IPS DF 6.9 (cell line): ENCODE measurements at regions not wholly inside any gene's neighbourhood (a gene's known extent, or its start where the extent isn't known, plus 50 kb on each side); places are given as distances from the start of the nearest gene placed in this dataset.

ENCODE experiments used
- DNase-seq: peaks from one replicate; pipeline ENCODE4 v3.0.0-alpha.2; 2013; ENCODE audit warnings: low read depth, low spot score
- H3K27ac ChIP-seq: one replicate; pipeline ENCODE4 v1.5.1; 2013; ENCODE audit warnings: low read length, control low read depth
- H3K27me3 ChIP-seq: 2 replicates; pipeline ENCODE4 v1.6.1; 2013; ENCODE audit warnings: mild to moderate bottlenecking, low read length; ENCODE audit not compliant: control insufficient read depth, insufficient read depth
- H3K36me3 ChIP-seq: 2 replicates; pipeline ENCODE4 v1.6.1; 2013; ENCODE audit warnings: low read length; ENCODE audit not compliant: control insufficient read depth, insufficient read depth
- H3K4me1 ChIP-seq: 2 replicates; pipeline ENCODE4 v1.6.1; 2013; ENCODE audit warnings: low read length; ENCODE audit not compliant: control insufficient read depth, insufficient read depth
- H3K4me3 ChIP-seq: 2 replicates; pipeline ENCODE4 v1.5.1; 2013; ENCODE audit warnings: mild to moderate bottlenecking, low read length
- H3K9me3 ChIP-seq: 2 replicates; pipeline ENCODE4 v1.6.1; 2013; ENCODE audit warnings: low read length, inconsistent platforms; ENCODE audit not compliant: control insufficient read depth, insufficient read depth
- WGBS: extraction: QIAGEN DNeasy Blood & Tissue Kit; methylation state at CpG from one replicate; pipeline ENCODE4 v1.1.7; 2013; ENCODE audit warnings: mixed read lengths, missing lambda C conversion rate; ENCODE audit not compliant: insufficient read length, insufficient coverage; 5-methylcytosine and 5-hydroxymethylcytosine counted together

DNA sequence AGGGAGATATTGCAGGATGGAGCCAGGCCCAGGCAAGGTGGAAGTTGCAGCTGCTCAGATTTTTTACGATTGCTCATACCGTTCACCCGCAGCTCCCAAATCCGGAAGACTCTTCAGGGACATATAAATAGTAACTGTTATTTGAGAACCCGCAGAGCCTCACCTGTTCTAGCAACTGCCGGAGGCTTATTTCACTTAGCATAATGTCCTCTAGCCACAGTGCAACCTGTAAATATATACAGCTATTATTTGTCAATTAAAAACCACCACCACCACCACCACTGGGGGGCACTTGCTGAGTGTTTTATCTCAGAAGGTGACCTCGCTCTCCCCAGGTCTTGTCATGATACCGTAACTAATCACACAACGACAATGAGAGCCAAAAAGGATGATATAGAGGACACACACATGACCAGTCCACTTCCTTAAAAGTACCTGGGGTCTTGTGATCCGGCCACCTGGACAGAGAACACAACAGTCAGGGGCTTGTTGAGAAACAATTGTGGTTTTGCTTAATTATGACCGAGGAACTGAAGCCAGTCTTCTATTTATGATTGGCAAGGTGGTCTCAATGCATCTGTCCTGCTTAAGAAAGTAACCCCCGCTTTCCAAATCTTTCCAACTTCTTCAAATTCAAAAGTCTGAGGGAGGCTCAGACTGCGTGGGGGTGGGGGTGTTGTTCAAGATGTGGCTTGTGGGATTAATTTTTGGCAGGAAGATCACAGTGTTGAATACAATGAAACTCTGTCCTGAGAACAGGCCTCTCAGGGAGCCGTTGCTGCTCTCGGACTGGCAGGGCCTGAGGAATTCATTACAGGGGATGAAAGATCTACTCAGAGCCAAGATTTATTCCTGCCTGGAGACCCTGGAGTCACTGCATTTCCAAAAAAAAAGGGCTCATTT is 72.3 kb upstream of the PRNP start:
- Histone ChIP-seq H3K4me1 (no peaks in the 10 kb centered on the region), H3K27me3 (no peaks in the 10 kb centered on the region), H3K9me3 (no peaks in the 10 kb centered on the region), H3K36me3 (no peaks in the 10 kb centered on the region), H3K27ac (no peak overlapping the region), H3K4me3 (no peak overlapping the region)
- peak; percentile 35 for DNase-seq
- no CpG with 5 or more reads among the region's 15 CpGs for WGBS

DNA sequence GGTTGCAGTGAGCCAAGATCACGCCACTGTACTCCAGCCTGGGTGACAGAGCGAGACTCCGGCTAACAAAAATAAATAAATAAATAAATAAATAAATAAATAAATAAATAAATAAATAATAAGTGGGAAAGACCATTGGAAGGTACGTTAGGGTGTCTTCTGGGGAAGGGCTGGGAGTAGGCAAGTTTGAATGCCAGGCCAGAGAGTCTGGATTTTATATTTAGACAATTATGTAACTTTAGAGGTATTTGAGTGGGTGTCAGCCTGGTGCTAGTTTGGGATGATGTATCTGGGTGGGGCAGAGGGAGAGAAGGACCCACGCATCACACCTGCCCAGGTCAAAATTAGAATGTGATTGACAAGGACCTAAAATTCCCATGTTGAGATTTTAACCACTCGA is 73.1 kb upstream of the PRNP start:
- no peak for DNase-seq
- Histone ChIP-seq H3K27ac (no peak overlapping the region), H3K36me3 (no peaks in the 10 kb centered on the region), H3K4me1 (no peaks in the 10 kb centered on the region), H3K27me3 (no peaks in the 10 kb centered on the region), H3K4me3 (no peak overlapping the region), H3K9me3 (no peaks in the 10 kb centered on the region)
- WGBS, result no CpG with 5 or more reads among the region's 6 CpGs

DNA sequence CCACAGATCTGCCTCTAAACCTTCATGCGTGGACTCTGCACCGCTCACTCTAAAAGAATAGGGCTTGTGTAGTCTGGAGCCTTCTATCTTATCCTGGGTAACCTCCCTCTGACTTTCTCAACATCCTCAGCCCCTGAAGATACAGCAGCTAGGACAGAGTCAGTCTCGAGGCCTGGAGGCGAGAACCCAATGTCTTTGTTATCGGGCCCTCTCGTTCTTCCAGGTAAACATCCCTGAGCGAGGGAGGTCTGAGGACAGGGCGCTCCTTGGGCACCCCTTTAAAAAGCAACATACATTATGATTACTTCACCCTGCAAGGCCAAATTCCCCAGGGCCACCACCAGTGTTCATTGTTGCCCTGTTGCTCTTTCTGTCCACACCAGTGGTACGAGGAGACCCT is 75.4 kb upstream of the PRNP start:
- Histone ChIP-seq H3K4me3 (no peak overlapping the region), H3K4me1 (no peaks in the 10 kb centered on the region), H3K9me3 (no peaks in the 10 kb centered on the region), H3K36me3 (no peaks in the 10 kb centered on the region), H3K27ac (no peak overlapping the region), H3K27me3 (no peaks in the 10 kb centered on the region)
- no CpG with 5 or more reads among the region's 9 CpGs for WGBS
- DNase-seq, result no peak

DNA sequence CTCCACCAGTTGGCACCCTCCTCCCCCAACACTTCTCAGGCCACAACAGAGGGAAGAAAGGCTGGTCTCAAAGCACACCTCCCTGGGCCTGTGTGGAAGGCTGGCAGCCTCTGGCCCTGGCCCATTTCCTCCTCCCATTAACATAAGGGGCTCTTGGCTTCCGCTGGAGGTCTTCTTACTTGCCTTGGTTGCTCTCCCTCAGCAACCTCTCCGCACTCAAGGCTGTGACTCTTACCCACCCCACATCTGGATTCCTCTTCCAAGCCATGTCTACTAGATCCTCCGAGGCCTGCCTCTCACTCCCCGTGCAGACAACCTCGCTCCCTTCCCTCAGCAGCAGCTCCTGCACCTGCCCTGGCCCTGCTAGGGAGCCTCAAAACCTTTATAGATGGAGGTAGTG is 76.7 kb upstream of the PRNP start:
- H3K36me3 ChIP-seq, result no peaks in the 10 kb centered on the region
- H3K4me3 ChIP-seq, result no peak overlapping the region
- no peaks in the 10 kb centered on the region for H3K9me3 ChIP-seq
- no peaks in the 10 kb centered on the region for H3K4me1 ChIP-seq
- DNase-seq, result no peak
- WGBS, result no CpG with 5 or more reads among the region's 5 CpGs
- no peaks in the 10 kb centered on the region for H3K27me3 ChIP-seq
- H3K27ac ChIP-seq, result no peak overlapping the region

DNA sequence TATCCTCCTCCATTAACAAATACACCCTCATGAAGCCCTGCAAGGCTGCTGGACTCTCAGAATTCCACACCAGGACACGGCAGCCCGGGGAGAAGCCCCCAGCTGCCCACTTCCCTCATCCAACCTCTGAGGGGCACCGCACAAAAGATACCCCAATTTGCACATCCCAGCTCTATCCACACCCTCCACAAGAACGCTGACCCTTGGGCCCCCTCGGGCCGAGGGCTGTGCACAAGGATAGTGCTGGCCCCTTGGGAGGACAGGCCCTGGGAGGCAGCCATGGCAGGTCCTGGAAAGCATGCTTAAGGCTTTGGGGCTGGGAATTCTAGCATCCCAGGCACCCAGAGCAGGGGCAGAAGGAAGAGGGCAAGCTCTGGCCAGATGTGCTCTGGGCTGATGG is 77.4 kb upstream of the PRNP start:
- Histone ChIP-seq H3K4me3 (no peak overlapping the region), H3K27ac (no peak overlapping the region), H3K9me3 (no peaks in the 10 kb centered on the region), H3K4me1 (no peaks in the 10 kb centered on the region), H3K36me3 (no peaks in the 10 kb centered on the region), H3K27me3 (no peaks in the 10 kb centered on the region)
- no CpG with 5 or more reads among the region's 6 CpGs for WGBS
- no peak for DNase-seq

DNA sequence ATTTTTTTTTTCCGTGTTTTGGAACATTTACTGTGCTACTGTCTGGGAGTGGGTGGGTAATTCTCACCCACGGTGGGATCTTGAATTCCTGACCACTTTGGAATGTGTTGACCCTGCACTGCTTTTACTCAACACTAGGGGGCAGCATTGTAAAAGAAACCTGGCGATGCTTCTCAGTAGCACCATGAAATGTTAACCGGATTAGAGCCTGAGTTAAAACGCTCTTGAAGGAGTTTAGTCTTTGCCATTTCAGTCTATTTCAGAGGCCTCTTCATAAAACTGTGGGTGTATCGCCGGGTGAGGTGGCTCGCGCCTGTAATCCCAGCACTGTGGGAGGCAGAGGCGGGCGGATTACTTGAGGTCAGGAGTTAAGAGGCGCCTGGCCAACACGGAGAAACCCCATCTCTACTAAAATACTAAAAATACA is 79.0 kb upstream of the PRNP start:
- Histone ChIP-seq H3K4me1 (no peaks in the 10 kb centered on the region), H3K27ac (no peak overlapping the region), H3K36me3 (no peaks in the 10 kb centered on the region), H3K9me3 (no peaks in the 10 kb centered on the region), H3K4me3 (no peak overlapping the region), H3K27me3 (no peaks in the 10 kb centered on the region)
- peak; percentile 22 for DNase-seq
- no CpG with 5 or more reads among the region's 13 CpGs for WGBS

DNA sequence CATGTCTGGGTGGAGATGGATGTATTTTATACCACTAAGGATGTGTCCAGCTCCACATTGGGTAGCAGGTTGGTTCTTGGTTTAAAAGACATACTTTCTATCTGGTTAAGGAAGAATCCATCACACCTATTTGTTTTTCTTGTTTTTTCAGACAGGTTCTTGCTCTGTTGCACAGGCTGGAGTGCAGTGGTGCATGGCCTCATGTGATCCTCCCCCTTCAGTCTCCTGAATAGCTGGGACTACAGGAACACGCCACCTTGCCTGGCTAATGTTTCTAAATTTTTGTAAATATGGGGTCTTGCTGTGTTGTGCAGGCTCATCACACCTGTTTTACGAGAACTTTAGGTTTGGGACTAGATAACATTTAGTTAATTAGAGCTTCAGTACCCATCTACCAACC is 80.2 kb upstream of the PRNP start:
- Histone ChIP-seq H3K9me3 (no peaks in the 10 kb centered on the region), H3K4me1 (no peaks in the 10 kb centered on the region), H3K27me3 (no peaks in the 10 kb centered on the region), H3K27ac (no peak overlapping the region), H3K36me3 (no peaks in the 10 kb centered on the region), H3K4me3 (no peak overlapping the region)
- no peak for DNase-seq
- WGBS, result no CpG with 5 or more reads among the region's 2 CpGs

DNA sequence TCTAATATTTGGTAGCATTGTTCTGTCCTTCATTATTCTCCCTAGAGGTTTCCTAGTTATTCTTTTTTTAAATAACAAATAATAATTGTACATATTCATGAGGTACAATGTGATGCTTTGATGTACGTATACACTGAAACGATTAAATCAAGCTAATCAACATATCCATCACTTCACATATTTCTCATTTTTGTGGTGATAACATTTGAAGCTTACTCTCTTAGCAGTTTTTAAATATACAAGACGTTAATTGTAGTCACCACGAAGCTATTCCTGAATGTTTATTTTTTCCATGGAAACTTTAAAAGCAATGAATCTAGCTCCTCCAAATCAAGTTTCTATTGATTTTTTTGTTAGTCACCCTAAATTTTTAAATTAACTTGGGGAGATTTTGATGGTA is 81.1 kb upstream of the PRNP start:
- no peak for DNase-seq
- Histone ChIP-seq H3K27ac (no peak overlapping the region), H3K27me3 (no peaks in the 10 kb centered on the region), H3K4me3 (no peak overlapping the region), H3K36me3 (no peaks in the 10 kb centered on the region), H3K4me1 (no peaks in the 10 kb centered on the region), H3K9me3 (no peaks in the 10 kb centered on the region)
- no CpG with 5 or more reads among the region's 4 CpGs for WGBS

DNA sequence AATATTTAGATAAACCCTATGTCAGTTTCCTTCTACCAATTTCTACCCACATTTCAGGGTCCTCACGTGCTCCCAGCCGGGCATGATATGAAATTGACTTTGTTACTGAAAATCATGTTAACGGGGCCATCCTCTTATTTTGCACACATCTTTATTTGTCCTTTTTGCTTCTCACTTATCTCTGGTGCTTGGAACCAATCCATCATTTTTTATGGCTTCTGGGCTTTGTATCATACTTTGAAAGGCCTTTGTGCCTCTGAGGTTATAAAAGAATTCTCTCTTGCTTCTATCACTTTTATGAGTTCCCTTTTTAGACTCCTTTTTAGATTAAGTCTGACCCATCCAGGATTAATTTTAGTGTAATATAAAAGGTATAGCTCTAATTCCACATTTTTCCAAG is 81.7 kb upstream of the PRNP start:
- Histone ChIP-seq H3K4me1 (no peaks in the 10 kb centered on the region), H3K27me3 (no peaks in the 10 kb centered on the region), H3K27ac (no peak overlapping the region), H3K4me3 (no peak overlapping the region), H3K9me3 (no peaks in the 10 kb centered on the region), H3K36me3 (no peaks in the 10 kb centered on the region)
- no peak for DNase-seq
- WGBS, result no CpG with 5 or more reads among the region's 3 CpGs

DNA sequence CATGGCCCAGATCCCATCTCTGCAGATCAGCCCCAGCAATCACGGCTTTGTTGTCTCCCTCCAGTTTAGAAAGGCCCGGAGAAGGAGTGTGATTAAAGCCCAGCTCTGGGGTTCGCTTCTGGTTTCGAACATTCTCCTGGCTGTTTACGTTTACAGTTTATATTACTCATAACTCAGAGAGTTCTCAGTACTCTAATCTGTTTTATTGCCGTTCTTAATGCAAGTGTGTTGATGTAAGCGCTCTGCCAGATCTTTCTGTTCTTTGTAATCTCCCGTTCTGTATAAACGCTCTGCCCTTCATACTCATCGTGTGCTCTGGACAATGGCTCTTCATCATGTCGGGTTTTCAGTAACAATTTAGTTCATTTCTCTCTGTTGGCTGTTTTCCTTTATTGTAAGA is 82.5 kb upstream of the PRNP start:
- Histone ChIP-seq H3K9me3 (no peaks in the 10 kb centered on the region), H3K27me3 (no peaks in the 10 kb centered on the region), H3K36me3 (no peaks in the 10 kb centered on the region), H3K4me3 (no peak overlapping the region), H3K27ac (no peak overlapping the region), H3K4me1 (no peaks in the 10 kb centered on the region)
- WGBS, result no CpG with 5 or more reads among the region's 11 CpGs
- DNase-seq, result no peak

DNA sequence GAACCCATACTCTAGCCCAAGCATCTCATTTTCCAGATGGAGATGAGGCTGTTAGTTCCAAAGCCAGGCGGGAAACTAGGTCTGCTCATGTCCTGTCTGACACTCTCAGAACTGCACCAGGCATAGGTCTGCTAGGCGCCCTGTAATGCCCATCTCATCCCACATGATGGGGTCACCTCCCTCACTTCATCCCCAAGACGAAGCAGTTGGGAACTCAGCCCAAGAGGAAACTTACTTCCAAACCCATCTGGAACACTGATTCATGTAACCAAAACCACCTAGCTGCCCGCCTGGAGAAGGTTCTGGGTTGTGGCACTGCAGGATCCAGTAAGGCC is 84.0 kb upstream of the PRNP start:
- WGBS, result no CpG with 5 or more reads among the region's 4 CpGs
- no peaks in the 10 kb centered on the region for H3K9me3 ChIP-seq

More for the DNA sequence above, 84.0 kb upstream of the PRNP start:
- H3K4me1 ChIP-seq, result no peaks in the 10 kb centered on the region
- H3K36me3 ChIP-seq, result no peaks in the 10 kb centered on the region
- H3K4me3 ChIP-seq, result no peak overlapping the region
- no peak for DNase-seq
- no peaks in the 10 kb centered on the region for H3K27me3 ChIP-seq
- H3K27ac ChIP-seq, result no peak overlapping the region
